Keratinocyte (primary cell): ENCODE measurements at regions not wholly inside any gene's neighbourhood (a gene's known extent, or its start where the extent isn't known, plus 50 kb on each side); places are given as distances from the start of the nearest gene placed in this dataset.
A peak's percentile ranks its signal among the peaks of the same experiment; 100 is the strongest.

Source experiments
- DNase-seq: peaks from one replicate; pipeline ENCODE4 v3.0.0-alpha.2; 2011; ENCODE audit warnings: low read depth, missing footprints, low spot score
- FAIRE-seq: peaks from 2 replicates; lab custom pipeline; 2011; peaks lifted over from hg19 to GRCh38; lab: Jason Lieb, UNC
- H2AFZ ChIP-seq: 2 replicates; pipeline ENCODE4 v1.6.0; 2012; ENCODE audit warnings: low read length, control low read depth, inconsistent platforms; ENCODE audit not compliant: control insufficient read depth
- H3K27ac ChIP-seq: 2 replicates; pipeline ENCODE4 v1.5.1; 2011; ENCODE audit warnings: low read length; ENCODE audit not compliant: control insufficient read depth, insufficient read depth
- H3K27me3 ChIP-seq: 3 replicates; pipeline ENCODE4 v1.6.0; 2011; ENCODE audit warnings: low read length; ENCODE audit not compliant: control insufficient read depth, insufficient read depth; ENCODE audit errors: extremely low read depth
- H3K36me3 ChIP-seq, 2 experiments: 2 replicates in 1 of 2; 3 replicates in 1 of 2; pipeline ENCODE4 v1.5.1; 2011; ENCODE audit warnings: low read length in 2 of 2, mild to moderate bottlenecking in 1 of 2; ENCODE audit not compliant: control insufficient read depth in 2 of 2, insufficient read depth in 2 of 2; ENCODE audit errors: extremely low read depth in 1 of 2
- H3K4me1 ChIP-seq: 3 replicates; pipeline ENCODE4 v1.5.1; 2011; ENCODE audit warnings: low read length; ENCODE audit not compliant: control insufficient read depth, insufficient read depth; ENCODE audit errors: extremely low read depth
- H3K4me2 ChIP-seq: 3 replicates; pipeline ENCODE4 v1.6.0; 2011; ENCODE audit warnings: low read depth, low read length; ENCODE audit not compliant: control insufficient read depth, insufficient read depth; ENCODE audit errors: extremely low read depth
- H3K4me3 ChIP-seq, 3 experiments: fragments of 200-600 bp in 1 of 3; sonication (generic) in 1 of 3; 2 replicates in 2 of 3; 3 replicates in 1 of 3; pipeline ENCODE4 v1.5.1; 2011 to 2016; ENCODE audit warnings: low read length in 3 of 3, mild to moderate bottlenecking in 3 of 3, control low read depth in 2 of 3, inconsistent platforms in 1 of 3, low read depth in 1 of 3, mixed read lengths in 1 of 3, mixed run types in 1 of 3, moderate library complexity in 1 of 3; ENCODE audit not compliant: control insufficient read depth in 2 of 3, insufficient read depth in 2 of 3; ENCODE audit errors: extremely low read depth in 1 of 3
- H3K79me2 ChIP-seq: 2 replicates; pipeline ENCODE4 v1.6.0; 2012; ENCODE audit warnings: low read length; ENCODE audit not compliant: control insufficient read depth, insufficient read depth
- H3K9ac ChIP-seq: 3 replicates; pipeline ENCODE4 v1.6.0; 2011; ENCODE audit warnings: low read length; ENCODE audit not compliant: control insufficient read depth, insufficient read depth; ENCODE audit errors: extremely low read depth
- H3K9me1 ChIP-seq: 3 replicates; pipeline ENCODE4 v1.6.0; 2011; ENCODE audit warnings: low read length; ENCODE audit not compliant: control insufficient read depth, insufficient read depth; ENCODE audit errors: extremely low read depth
- H3K9me3 ChIP-seq: 2 replicates; pipeline ENCODE4 v1.5.1; 2012; ENCODE audit warnings: low read depth, low read length; ENCODE audit not compliant: control insufficient read depth
- H4K20me1 ChIP-seq: 3 replicates; pipeline ENCODE4 v1.6.0; 2011; ENCODE audit warnings: low read length; ENCODE audit not compliant: control insufficient read depth, insufficient read depth; ENCODE audit errors: extremely low read depth
- EZH2 ChIP-seq: IDR thresholded peaks from one replicate; pipeline ENCODE4 v1.6.1; 2012; ENCODE audit warnings: inconsistent platforms, mild to moderate bottlenecking, low read length, moderate library complexity
- dilution Hi-C: fragments of 300-500 bp; cut with MboI; formaldehyde crosslinking; loops from one replicate; pipeline ENCODE4 v1.7.0; 2020; ENCODE audit warnings: low sequenced_read_pairs; ENCODE audit not compliant: extremely low pct_ligation_motif_present
- TF ChIP-seq, protein P1 (sequence below), 3 experiments: IDR thresholded peaks in 1 of 3; conservative IDR thresholded peaks in 1 of 3; optimal IDR thresholded peaks in 1 of 3; 2 replicates in 2 of 3; 3 replicates in 1 of 3; pipeline versions ENCODE3 to v1.5.1; 2011; ENCODE audit warnings: low read length in 3 of 3, mild to moderate bottlenecking in 3 of 3, moderate library complexity in 2 of 3, control low read depth in 1 of 3, inconsistent platforms in 1 of 3; ENCODE audit not compliant: insufficient read depth in 2 of 3; ENCODE audit errors: extremely low read depth in 1 of 3

DNA sequence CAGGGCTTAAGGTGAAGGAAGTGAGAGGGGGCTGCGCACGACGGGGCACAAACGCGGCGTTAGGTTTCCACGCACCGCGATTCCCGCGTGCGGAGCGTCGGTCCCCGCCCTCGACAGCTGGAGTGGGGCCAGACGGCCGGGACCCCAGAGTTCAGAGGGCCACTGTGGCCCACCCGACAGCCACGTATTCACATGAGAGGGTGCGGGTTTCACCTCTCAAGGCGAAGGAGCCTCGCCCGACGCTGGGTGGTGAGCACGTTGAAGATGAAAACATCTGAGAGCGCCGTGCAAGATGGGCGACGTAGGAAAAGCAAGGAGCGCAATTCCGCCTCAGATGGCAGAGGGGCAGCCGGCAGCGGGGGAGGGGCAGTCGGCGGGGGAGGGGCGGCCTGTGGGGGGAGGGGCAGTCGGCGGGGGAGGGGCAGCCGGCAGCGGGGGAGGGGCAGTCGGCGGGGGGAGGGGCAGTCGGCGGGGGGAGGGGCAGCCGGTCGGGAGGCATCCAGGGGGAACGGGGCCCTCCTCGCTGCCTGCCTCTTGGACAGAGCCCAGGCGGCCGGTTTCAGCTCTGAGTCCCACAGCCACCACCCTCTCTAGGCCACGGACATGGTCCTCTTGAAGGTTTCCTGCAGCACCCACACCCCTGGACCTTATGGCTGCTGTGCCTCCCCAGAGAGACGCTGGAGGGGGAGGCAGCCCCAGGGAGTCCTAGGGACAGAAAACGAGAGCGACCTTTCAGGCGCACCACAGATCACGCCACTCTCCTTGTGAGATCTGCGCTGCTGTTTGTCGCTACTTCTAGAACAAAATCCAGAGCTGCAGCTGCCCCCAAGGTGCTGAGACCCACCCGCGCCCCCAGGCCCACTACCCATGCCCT is 113.7 kb downstream of the DLL1 start:
- no peak overlapping the region for H3K4me3 ChIP-seq

DNA sequence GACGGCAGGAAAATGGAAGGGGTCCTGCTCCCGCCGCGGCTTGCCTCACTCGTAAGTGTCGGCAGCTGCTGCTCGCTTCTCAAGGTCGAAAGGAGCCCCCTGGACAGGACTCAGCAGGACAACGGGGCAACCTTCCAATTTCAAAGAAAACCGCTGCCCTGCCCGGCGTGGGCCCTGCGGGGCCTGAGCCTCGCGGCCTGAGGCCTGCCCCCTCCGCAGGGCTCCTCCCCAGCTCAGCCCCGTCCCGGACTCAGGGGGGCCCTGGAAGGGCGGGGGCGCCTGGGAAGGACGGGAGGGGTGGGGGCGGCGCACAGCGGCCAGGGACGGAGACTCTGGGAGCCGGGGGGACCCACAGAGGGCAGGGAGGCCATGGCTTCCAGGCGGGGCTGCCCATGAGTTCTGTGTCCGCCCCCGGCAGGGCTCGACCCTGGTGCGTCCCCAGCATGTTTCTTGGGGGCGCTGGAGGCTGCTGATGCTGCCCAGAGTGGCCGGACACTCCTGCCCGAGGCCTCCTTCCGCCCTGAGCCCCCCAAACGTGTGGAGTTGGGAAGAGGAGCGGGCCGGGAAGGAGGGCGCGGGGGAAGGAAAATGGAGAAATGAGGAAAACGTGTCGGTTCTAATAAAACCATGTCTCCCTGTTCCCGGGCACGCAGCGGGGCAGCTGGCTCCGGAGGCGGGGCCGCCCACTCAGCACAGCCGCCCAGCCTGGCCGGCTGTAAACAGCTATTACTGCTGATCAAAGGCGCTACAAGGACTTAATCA is 114.6 kb downstream of the DLL1 start:
- DNase-seq: no peak
- no peak overlapping the region for H3K27ac ChIP-seq
- FAIRE-seq: no peak
- H3K9me1 ChIP-seq: no peaks in the 10 kb centered on the region
- peaks cover 7% of the 10 kb centered on the region for H3K9me3 ChIP-seq
- peaks cover 28% of the 10 kb centered on the region for H3K4me1 ChIP-seq
- H3K4me2 ChIP-seq: no peak overlapping the region
- H2AFZ ChIP-seq: no peak overlapping the region
- H3K27me3 ChIP-seq: no peaks in the 10 kb centered on the region
- no peak overlapping the region for H3K4me3 ChIP-seq
- H4K20me1 ChIP-seq: no peaks in the 10 kb centered on the region
- dilution Hi-C loops: no loop called here
- H3K9ac ChIP-seq: no peak overlapping the region
- TF ChIP-seq, protein P1, sequence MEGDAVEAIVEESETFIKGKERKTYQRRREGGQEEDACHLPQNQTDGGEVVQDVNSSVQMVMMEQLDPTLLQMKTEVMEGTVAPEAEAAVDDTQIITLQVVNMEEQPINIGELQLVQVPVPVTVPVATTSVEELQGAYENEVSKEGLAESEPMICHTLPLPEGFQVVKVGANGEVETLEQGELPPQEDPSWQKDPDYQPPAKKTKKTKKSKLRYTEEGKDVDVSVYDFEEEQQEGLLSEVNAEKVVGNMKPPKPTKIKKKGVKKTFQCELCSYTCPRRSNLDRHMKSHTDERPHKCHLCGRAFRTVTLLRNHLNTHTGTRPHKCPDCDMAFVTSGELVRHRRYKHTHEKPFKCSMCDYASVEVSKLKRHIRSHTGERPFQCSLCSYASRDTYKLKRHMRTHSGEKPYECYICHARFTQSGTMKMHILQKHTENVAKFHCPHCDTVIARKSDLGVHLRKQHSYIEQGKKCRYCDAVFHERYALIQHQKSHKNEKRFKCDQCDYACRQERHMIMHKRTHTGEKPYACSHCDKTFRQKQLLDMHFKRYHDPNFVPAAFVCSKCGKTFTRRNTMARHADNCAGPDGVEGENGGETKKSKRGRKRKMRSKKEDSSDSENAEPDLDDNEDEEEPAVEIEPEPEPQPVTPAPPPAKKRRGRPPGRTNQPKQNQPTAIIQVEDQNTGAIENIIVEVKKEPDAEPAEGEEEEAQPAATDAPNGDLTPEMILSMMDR (optimal IDR thresholded peaks at IDR 0.05 in 1 of 3, IDR thresholded peaks at IDR 0.05 in 1 of 3, conservative IDR thresholded peaks at IDR 0.05 in 1 of 3; ENCODE audit: extremely low read depth in 1 of 3, insufficient read depth in 2 of 3, low read length in 3 of 3): no peak
- TF ChIP-seq EZH2: no peak
- no peaks in the 10 kb centered on the region for H3K79me2 ChIP-seq
- no peaks in the 10 kb centered on the region for H3K36me3 ChIP-seq

More for the DNA sequence above, 113.7 kb downstream of the DLL1 start:
- Histone ChIP-seq H3K79me2 (no peaks in the 10 kb centered on the region), H3K9ac (no peak overlapping the region), H3K9me3 (peaks cover 15% of the 10 kb centered on the region), H4K20me1 (no peaks in the 10 kb centered on the region), H3K4me1 (peaks cover 28% of the 10 kb centered on the region), H3K36me3 (no peaks in the 10 kb centered on the region), H2AFZ (no peak overlapping the region), H3K9me1 (no peaks in the 10 kb centered on the region), H3K4me2 (no peak overlapping the region), H3K27ac (peak overlapping the region; percentile 68), H3K27me3 (no peaks in the 10 kb centered on the region)
- DNase-seq (no peak), FAIRE-seq (no peak)
- TF ChIP-seq EZH2: no peak
- TF ChIP-seq, protein P1 (optimal IDR thresholded peaks at IDR 0.05 in 1 of 3, IDR thresholded peaks at IDR 0.05 in 1 of 3, conservative IDR thresholded peaks at IDR 0.05 in 1 of 3; ENCODE audit: extremely low read depth in 1 of 3, insufficient read depth in 2 of 3, low read length in 3 of 3): no peak
- dilution Hi-C loops: no loop called here
